K562 (cell line): ENCODE measurements at regions not wholly inside any gene's neighbourhood (a gene's known extent, or its start where the extent isn't known, plus 50 kb on each side); places are given as distances from the start of the nearest gene placed in this dataset.

Experiments
- ATAC-seq: fragments of 200-7000 bp; cut with Tn5 transposase; 3 replicates; pipeline ENCODE4 v1.9.1; 2020; ENCODE audit warnings: moderate library complexity
- BruUV-seq: library from RNA; stranded (reverse); fragments of 400-500 nt; replicated peaks from 2 replicates; lab custom pipeline; 2021; lab: Mats Ljungman, UMichigan
- CTCF ChIA-PET: fragments of 300-600 bp; formaldehyde crosslinking; extraction: SDS; loops from one replicate; lab custom pipeline; 2021; ENCODE audit warnings: low intra/inter-chr PET ratio; lab: Yijun Ruan, JAX
- POLR2A ChIA-PET: fragments of 300-600, 350-650 bp; sonication (Branson Sonifier 250); formaldehyde crosslinking; extraction: SDS; loops from one replicate; lab custom pipeline; 2021; ENCODE audit warnings: antibody characterized with exemption, inconsistent platforms; lab: Yijun Ruan, JAX
- DNase-seq, 4 experiments: peaks; one replicate each; pipeline versions ENCODE4 v3.0.0 to v3.0.0-alpha.2; 2011 to 2018; ENCODE audit warnings: low spot score in 3 of 4, mixed read lengths in 3 of 4; ENCODE audit errors: extremely low read depth in 1 of 4
- FAIRE-seq: peaks from 2 replicates; lab custom pipeline; 2011; peaks lifted over from hg19 to GRCh38; lab: Jason Lieb, UNC
- H2AFZ ChIP-seq: 2 replicates; pipeline ENCODE4 v1.6.0; 2011; ENCODE audit warnings: low read depth, low read length, control low read depth, inconsistent platforms
- H3K27ac ChIP-seq: fragments of 200-600 bp; 3 replicates; pipeline ENCODE4 v1.8.0; 2011; ENCODE audit warnings: low read depth, mild to moderate bottlenecking, control low read depth, inconsistent platforms, low read length, moderate library complexity, mixed read lengths; ENCODE audit errors: extremely low read depth
- H3K27me3 ChIP-seq, 2 experiments: fragments of 300-600 bp in 1 of 2; 2 replicates in 1 of 2; 3 replicates in 1 of 2; pipeline versions ENCODE4 v1.6.0 to v1.8.0; 2011; ENCODE audit warnings: inconsistent platforms in 2 of 2, low read length in 2 of 2, mild to moderate bottlenecking in 1 of 2, mixed read lengths in 1 of 2, moderate library complexity in 1 of 2; ENCODE audit not compliant: control insufficient read depth in 2 of 2, insufficient read depth in 2 of 2
- H3K36me3 ChIP-seq: fragments of 300-600 bp; 3 replicates; pipeline ENCODE4 v1.8.0; 2011; ENCODE audit warnings: mild to moderate bottlenecking, low read length, inconsistent platforms; ENCODE audit not compliant: control insufficient read depth, insufficient read depth
- H3K4me1 ChIP-seq, 2 experiments: fragments of 200-600 bp in 1 of 2; replicated peaks in 1 of 2; 2 replicates in 1 of 2; 3 replicates in 1 of 2; pipeline versions ENCODE4 v1.5.1 to v1.8.0; 2011; ENCODE audit warnings: inconsistent platforms in 2 of 2, low read length in 2 of 2, mild to moderate bottlenecking in 1 of 2, mixed read lengths in 1 of 2, moderate library complexity in 1 of 2; ENCODE audit not compliant: control insufficient read depth in 2 of 2, insufficient read depth in 2 of 2
- H3K4me2 ChIP-seq: 2 replicates; pipeline ENCODE4 v1.6.1; 2011; ENCODE audit warnings: low read length, control low read depth, inconsistent platforms, mixed read lengths; ENCODE audit not compliant: insufficient read depth
- H3K4me3 ChIP-seq: fragments of 200-600 bp; sonication (generic), shearing (Covaris generic); 2 replicates; pipeline ENCODE4 v1.5.1; 2016; ENCODE audit warnings: control low read depth, inconsistent platforms
- H3K79me2 ChIP-seq: fragments of 200-600 bp; 3 replicates; pipeline ENCODE4 v1.8.0; 2011; ENCODE audit warnings: low read length, inconsistent platforms; ENCODE audit not compliant: control insufficient read depth, insufficient read depth
- H3K9ac ChIP-seq, 2 experiments: 2 replicates each; pipeline versions ENCODE4 v1.6.0 to v1.6.1; 2011; ENCODE audit warnings: low read depth in 2 of 2, low read length in 2 of 2, control low read depth in 1 of 2, inconsistent platforms in 1 of 2, mild to moderate bottlenecking in 1 of 2, mixed read lengths in 1 of 2; ENCODE audit not compliant: insufficient read depth in 1 of 2
- H3K9me1 ChIP-seq: one replicate; pipeline ENCODE4 v1.6.0; 2011; ENCODE audit warnings: inconsistent platforms, mild to moderate bottlenecking, low read length, moderate library complexity; ENCODE audit not compliant: control insufficient read depth, insufficient read depth
- H3K9me3 ChIP-seq: replicated peaks from 2 replicates; pipeline ENCODE4 v1.5.1; 2011; ENCODE audit warnings: low read depth, low read length, inconsistent platforms; ENCODE audit not compliant: control insufficient read depth, insufficient read depth
- H4K20me1 ChIP-seq: replicated peaks from 2 replicates; pipeline ENCODE4 v1.6.1; 2011; ENCODE audit warnings: low read length, inconsistent platforms, mixed read lengths; ENCODE audit not compliant: control insufficient read depth, insufficient read depth
- ATF7 ChIP-seq: fragments of 450-650 bp; IDR thresholded peaks from 2 replicates; pipeline ENCODE4 v1.7.1; 2014; ENCODE audit warnings: mild to moderate bottlenecking, moderate library complexity
- BHLHE40 ChIP-seq: IDR thresholded peaks from 2 replicates; pipeline ENCODE4 v1.6.1; 2011; ENCODE audit warnings: low read length, improper control_type of control experiment
- FIP1L1 ChIP-seq: fragments of 200-400 bp; formaldehyde crosslinking; IDR thresholded peaks from 2 replicates; pipeline ENCODE4 v1.6.1; 2018; ENCODE audit warnings: mild to moderate bottlenecking, low read depth, low read length; ENCODE audit not compliant: poor library complexity, severe bottlenecking
- KAT2B ChIP-seq: IDR thresholded peaks from one replicate; pipeline ENCODE4 v1.6.1; 2012; ENCODE audit warnings: low read depth, mild to moderate bottlenecking, control low read depth, inconsistent platforms, low read length, moderate library complexity
- MYNN ChIP-seq, 2 experiments: sonication (generic); formaldehyde crosslinking in 1 of 2; IDR thresholded peaks; 2 replicates each; pipeline versions ENCODE4 v1.5.0 to v1.6.1; 2016 to 2020; ENCODE audit warnings: antibody characterized with exemption in 1 of 2, missing genetic modification reagents in 1 of 2
- TAF7 ChIP-seq: fragments of 450-650 bp; IDR thresholded peaks from 2 replicates; pipeline ENCODE4 v1.6.1; 2016; ENCODE audit warnings: missing genetic modification characterization, missing compliant biosample characterization
- ZNF3 ChIP-seq: fragments of 250-450 bp; sonication (Bioruptor Pico); IDR thresholded peaks from 2 replicates; pipeline ENCODE4 v1.5.0; 2021; ENCODE audit warnings: mild to moderate bottlenecking, moderate library complexity
- WGBS: fragments of 100-300 bp; shearing (Covaris generic); methylation state at CpG from one replicate; pipeline ENCODE4 v1.1.6; 2016; ENCODE audit warnings: low coverage, mixed read lengths; ENCODE audit not compliant: insufficient coverage; ENCODE audit errors: missing lambda C conversion rate; 5-methylcytosine and 5-hydroxymethylcytosine counted together
- in situ Hi-C: fragments of 300-500 bp; cut with MboI; formaldehyde crosslinking; loops from 4 replicates; pipeline ENCODE4 v1.15.0; 2018; ENCODE audit warnings: inconsistent platforms, mixed read lengths
- intact Hi-C: fragments of 100-400 bp; cut with micrococcal nuclease; formaldehyde crosslinking; loops from 2 replicates; pipeline ENCODE4 v1.14.2; 2022
- TF ChIP-seq, protein P1 (sequence below): fragments of 450-650 bp; formaldehyde crosslinking; IDR thresholded peaks from 2 replicates; pipeline ENCODE4 v1.4.0; 2022; ENCODE audit warnings: missing genetic modification characterization
- TF ChIP-seq, protein P2 (sequence below): fragments of 450-650 bp; IDR thresholded peaks from 2 replicates; pipeline ENCODE4 v1.6.1; 2016; ENCODE audit warnings: borderline replicate concordance
- TF ChIP-seq, protein P3 (sequence below): sonication (generic); formaldehyde crosslinking; IDR thresholded peaks from 2 replicates; pipeline ENCODE4 v1.8.1; 2022; ENCODE audit warnings: missing genetic modification reagents
- TF ChIP-seq, protein P4 (sequence below): sonication (generic); formaldehyde crosslinking; IDR thresholded peaks from 2 replicates; pipeline ENCODE4 v1.8.0; 2023; ENCODE audit warnings: mild to moderate bottlenecking, missing genetic modification reagents

DNA sequence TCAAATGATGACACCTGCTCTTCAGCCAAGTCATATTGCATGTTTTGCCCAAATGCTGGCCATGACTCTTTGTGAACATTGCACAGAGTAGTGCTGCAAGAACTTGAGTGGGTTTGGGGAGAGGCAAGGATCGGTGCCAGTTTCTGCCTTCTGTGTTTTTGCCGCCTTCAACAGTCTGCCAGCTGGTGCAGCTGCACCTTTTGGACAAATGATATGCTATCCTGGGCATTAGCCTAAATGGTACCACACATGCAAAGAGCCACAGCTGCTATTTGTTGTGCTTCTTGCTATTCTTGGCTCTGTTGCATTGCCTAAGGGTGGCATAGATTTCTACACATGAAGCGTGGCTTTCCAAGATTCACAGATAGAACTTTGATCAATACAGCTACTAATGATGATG is 189.0 kb upstream of the CCN2 start:
- Histone ChIP-seq H3K4me3 (no peak overlapping the region), H3K9ac (no peak overlapping the region), H3K36me3 (no peaks in the 10 kb centered on the region), H3K4me2 (no peak overlapping the region), H3K27me3 (no peaks in the 10 kb centered on the region), H2AFZ (no peak overlapping the region), H3K9me1 (no peaks in the 10 kb centered on the region), H4K20me1 (no peaks in the 10 kb centered on the region), H3K9me3 (no peaks in the 10 kb centered on the region), H3K27ac (no peak overlapping the region), H3K4me1 (no peaks in the 10 kb centered on the region), H3K79me2 (no peaks in the 10 kb centered on the region)
- ATAC-seq, result no peak
- ChIA-PET CTCF (no interaction called here), POLR2A (no interaction called here)
- no peak for FAIRE-seq
- BruUV-seq, result no TSS peak
- WGBS, result 2% methylated on average over 3 of the region's 3 CpGs
- TF ChIP-seq ATF7, result no peak
- DNase-seq, result no peak
- in situ Hi-C loops (no loop called here), intact Hi-C loops (no loop called here)

DNA sequence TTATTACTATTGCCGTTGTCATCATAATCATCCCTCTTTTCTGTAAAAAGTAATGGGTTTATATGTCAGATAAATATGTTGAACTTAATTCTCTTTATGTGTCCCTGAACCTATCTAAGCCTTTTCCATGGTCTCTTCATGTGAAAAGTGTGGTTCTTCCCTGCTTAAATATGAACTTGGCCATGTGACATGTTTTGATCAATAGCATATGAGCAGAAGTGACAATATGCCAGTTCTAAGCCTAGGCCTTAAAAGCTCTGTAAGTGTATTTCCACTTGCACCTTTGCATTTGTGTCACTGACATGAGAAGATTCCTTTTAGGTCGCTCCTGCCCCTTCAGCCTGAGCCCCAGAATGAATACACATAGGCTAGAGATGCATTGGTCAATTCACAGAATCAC is 188.4 kb upstream of the CCN2 start:
- Histone ChIP-seq H3K9ac (no peak overlapping the region), H3K79me2 (no peaks in the 10 kb centered on the region), H3K4me2 (no peak overlapping the region), H3K4me1 (no peaks in the 10 kb centered on the region), H2AFZ (no peak overlapping the region), H3K4me3 (no peak overlapping the region), H3K27ac (no peak overlapping the region), H3K9me1 (no peaks in the 10 kb centered on the region), H3K9me3 (no peaks in the 10 kb centered on the region), H3K27me3 (no peaks in the 10 kb centered on the region), H4K20me1 (no peaks in the 10 kb centered on the region), H3K36me3 (no peaks in the 10 kb centered on the region)
- in situ Hi-C loops, result no loop called here
- no TSS peak for BruUV-seq
- no peak for DNase-seq
- POLR2A ChIA-PET, result no interaction called here
- WGBS, result 0% methylated on average over 2 of the region's 2 CpGs
- CTCF ChIA-PET, result no interaction called here
- intact Hi-C loops, result no loop called here
- FAIRE-seq, result no peak
- no peak for ATAC-seq
- TF ChIP-seq, protein P1, sequence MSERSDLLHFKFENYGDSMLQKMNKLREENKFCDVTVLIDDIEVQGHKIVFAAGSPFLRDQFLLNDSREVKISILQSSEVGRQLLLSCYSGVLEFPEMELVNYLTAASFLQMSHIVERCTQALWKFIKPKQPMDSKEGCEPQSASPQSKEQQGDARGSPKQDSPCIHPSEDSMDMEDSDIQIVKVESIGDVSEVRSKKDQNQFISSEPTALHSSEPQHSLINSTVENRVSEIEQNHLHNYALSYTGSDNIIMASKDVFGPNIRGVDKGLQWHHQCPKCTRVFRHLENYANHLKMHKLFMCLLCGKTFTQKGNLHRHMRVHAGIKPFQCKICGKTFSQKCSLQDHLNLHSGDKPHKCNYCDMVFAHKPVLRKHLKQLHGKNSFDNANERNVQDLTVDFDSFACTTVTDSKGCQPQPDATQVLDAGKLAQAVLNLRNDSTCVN (CRISPR knock-in tag), result no peak
- TF ChIP-seq MYNN (IDR thresholded peaks at IDR 0.05) (no peak), MYNN (CRISPR knock-in tag; IDR thresholded peaks at IDR 0.05) (no peak), BHLHE40 (no peak), FIP1L1 (no peak), TAF7 (tag) (no peak), KAT2B (no peak), ZNF3 (CRISPR knock-in tag) (no peak)
- TF ChIP-seq, protein P2, sequence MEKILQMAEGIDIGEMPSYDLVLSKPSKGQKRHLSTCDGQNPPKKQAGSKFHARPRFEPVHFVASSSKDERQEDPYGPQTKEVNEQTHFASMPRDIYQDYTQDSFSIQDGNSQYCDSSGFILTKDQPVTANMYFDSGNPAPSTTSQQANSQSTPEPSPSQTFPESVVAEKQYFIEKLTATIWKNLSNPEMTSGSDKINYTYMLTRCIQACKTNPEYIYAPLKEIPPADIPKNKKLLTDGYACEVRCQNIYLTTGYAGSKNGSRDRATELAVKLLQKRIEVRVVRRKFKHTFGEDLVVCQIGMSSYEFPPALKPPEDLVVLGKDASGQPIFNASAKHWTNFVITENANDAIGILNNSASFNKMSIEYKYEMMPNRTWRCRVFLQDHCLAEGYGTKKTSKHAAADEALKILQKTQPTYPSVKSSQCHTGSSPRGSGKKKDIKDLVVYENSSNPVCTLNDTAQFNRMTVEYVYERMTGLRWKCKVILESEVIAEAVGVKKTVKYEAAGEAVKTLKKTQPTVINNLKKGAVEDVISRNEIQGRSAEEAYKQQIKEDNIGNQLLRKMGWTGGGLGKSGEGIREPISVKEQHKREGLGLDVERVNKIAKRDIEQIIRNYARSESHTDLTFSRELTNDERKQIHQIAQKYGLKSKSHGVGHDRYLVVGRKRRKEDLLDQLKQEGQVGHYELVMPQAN, result no peak
- TF ChIP-seq, protein P3, sequence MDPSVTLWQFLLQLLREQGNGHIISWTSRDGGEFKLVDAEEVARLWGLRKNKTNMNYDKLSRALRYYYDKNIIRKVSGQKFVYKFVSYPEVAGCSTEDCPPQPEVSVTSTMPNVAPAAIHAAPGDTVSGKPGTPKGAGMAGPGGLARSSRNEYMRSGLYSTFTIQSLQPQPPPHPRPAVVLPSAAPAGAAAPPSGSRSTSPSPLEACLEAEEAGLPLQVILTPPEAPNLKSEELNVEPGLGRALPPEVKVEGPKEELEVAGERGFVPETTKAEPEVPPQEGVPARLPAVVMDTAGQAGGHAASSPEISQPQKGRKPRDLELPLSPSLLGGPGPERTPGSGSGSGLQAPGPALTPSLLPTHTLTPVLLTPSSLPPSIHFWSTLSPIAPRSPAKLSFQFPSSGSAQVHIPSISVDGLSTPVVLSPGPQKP (CRISPR knock-in tag), result no peak
- TF ChIP-seq, protein P4, sequence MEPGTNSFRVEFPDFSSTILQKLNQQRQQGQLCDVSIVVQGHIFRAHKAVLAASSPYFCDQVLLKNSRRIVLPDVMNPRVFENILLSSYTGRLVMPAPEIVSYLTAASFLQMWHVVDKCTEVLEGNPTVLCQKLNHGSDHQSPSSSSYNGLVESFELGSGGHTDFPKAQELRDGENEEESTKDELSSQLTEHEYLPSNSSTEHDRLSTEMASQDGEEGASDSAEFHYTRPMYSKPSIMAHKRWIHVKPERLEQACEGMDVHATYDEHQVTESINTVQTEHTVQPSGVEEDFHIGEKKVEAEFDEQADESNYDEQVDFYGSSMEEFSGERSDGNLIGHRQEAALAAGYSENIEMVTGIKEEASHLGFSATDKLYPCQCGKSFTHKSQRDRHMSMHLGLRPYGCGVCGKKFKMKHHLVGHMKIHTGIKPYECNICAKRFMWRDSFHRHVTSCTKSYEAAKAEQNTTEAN (CRISPR knock-in tag), result no peak
